HCT116 (cell line): ENCODE measurements at regions not wholly inside any gene's neighbourhood (a gene's known extent, or its start where the extent isn't known, plus 50 kb on each side); places are given as distances from the start of the nearest gene placed in this dataset.

ENCODE experiments used
- ATAC-seq: fragments of 200-7000 bp; cut with Tn5 transposase; 2 replicates; pipeline ENCODE4 v1.9.1; 2020; ENCODE audit warnings: mild to moderate bottlenecking, moderate library complexity
- BruUV-seq: library from RNA; stranded (reverse); fragments of 400-500 nt; replicated peaks from 2 replicates; lab custom pipeline; 2021; lab: Mats Ljungman, UMichigan
- CTCF ChIA-PET: fragments of 300-600 bp; sonication (Branson Sonifier 250); formaldehyde crosslinking; loops from one replicate; lab custom pipeline; 2021; ENCODE audit warnings: antibody characterized with exemption; lab: Charles Lee
- POLR2A ChIA-PET: fragments of 300-600, 350-600 bp; sonication (Branson Sonifier 250); formaldehyde crosslinking; loops from one replicate; lab custom pipeline; 2021; ENCODE audit warnings: antibody characterized with exemption; lab: Charles Lee
- RAD21 ChIA-PET, 2 experiments: fragments of 300-600 bp; sonication (Branson Sonifier 250); formaldehyde crosslinking; loops; one replicate each; lab custom pipeline; 2023; ENCODE audit warnings: low total read pairs in 2 of 2; ENCODE audit not compliant: uncharacterized antibody in 2 of 2, unreplicated experiment in 2 of 2, low non-redundant PET in 1 of 2; lab: Charles Lee
- DNase-seq: peaks from one replicate; pipeline ENCODE4 v3.0.0-alpha.2; 2010; ENCODE audit warnings: low read depth, low spot score
- H2AFZ ChIP-seq: fragments of 200-600 bp; shearing (Covaris generic), sonication (generic); 2 replicates; pipeline ENCODE4 v1.6.1; 2017; ENCODE audit warnings: low read depth, mixed run types, mixed read lengths, antibody characterized with exemption, low read length; ENCODE audit not compliant: poor library complexity, severe bottlenecking
- H3K27ac ChIP-seq: 2 replicates; pipeline ENCODE4 v1.5.1; 2012; ENCODE audit warnings: low read depth, low read length
- H3K27me3 ChIP-seq: fragments of 200-600 bp; sonication (generic); 2 replicates; pipeline ENCODE4 v1.6.1; 2016; ENCODE audit warnings: mixed run types, low read length, mixed read lengths; ENCODE audit not compliant: insufficient read depth
- H3K36me3 ChIP-seq, 2 experiments: fragments of 200-500 bp in 1 of 2; fragments of 200-600 bp in 1 of 2; sonication (Bioruptor generic) in 1 of 2; sonication (generic) in 1 of 2; 2 replicates each; pipeline versions ENCODE4 v1.5.1 to v1.6.1; 2014 to 2016; ENCODE audit warnings: low read length in 2 of 2, inconsistent platforms in 1 of 2, mixed read lengths in 1 of 2, mixed run types in 1 of 2; ENCODE audit not compliant: insufficient read depth in 2 of 2, control insufficient read depth in 1 of 2
- H3K4me1 ChIP-seq, 2 experiments: fragments of 200-600 bp in 1 of 2; sonication (generic) in 1 of 2; 2 replicates each; pipeline versions ENCODE4 v1.5.1 to v1.6.1; 2012 to 2017; ENCODE audit warnings: low read length in 2 of 2, inconsistent platforms in 1 of 2, mild to moderate bottlenecking in 1 of 2, mixed read lengths in 1 of 2, mixed run types in 1 of 2, moderate library complexity in 1 of 2; ENCODE audit not compliant: insufficient read depth in 2 of 2, control insufficient read depth in 1 of 2
- H3K4me2 ChIP-seq: fragments of 200-600 bp; sonication (generic); 2 replicates; pipeline ENCODE4 v1.6.1; 2017; ENCODE audit warnings: mixed run types, low read length, mixed read lengths
- H3K4me3 ChIP-seq, 2 experiments: fragments of 200-600 bp in 1 of 2; sonication (generic) in 1 of 2; replicated peaks in 1 of 2; 2 replicates each; pipeline ENCODE4 v1.5.1; 2011 to 2016; ENCODE audit warnings: low read length in 2 of 2, control low read depth in 1 of 2, low read depth in 1 of 2, mild to moderate bottlenecking in 1 of 2, mixed read lengths in 1 of 2, mixed run types in 1 of 2
- H3K79me2 ChIP-seq: fragments of 200-600 bp; sonication (generic); 2 replicates; pipeline ENCODE4 v1.6.1; 2017; ENCODE audit warnings: mild to moderate bottlenecking, mixed run types, low read length, moderate library complexity, mixed read lengths; ENCODE audit not compliant: insufficient read depth
- H3K9ac ChIP-seq: fragments of 200-600 bp; sonication (generic); 2 replicates; pipeline ENCODE4 v1.6.1; 2016; ENCODE audit warnings: low read length, mixed read lengths
- H3K9me2 ChIP-seq: fragments of 200-600 bp; sonication (generic), shearing (Covaris generic); 2 replicates; pipeline ENCODE4 v1.6.1; 2017; ENCODE audit warnings: mixed run types, mild to moderate bottlenecking, moderate library complexity; ENCODE audit not compliant: insufficient read depth
- H3K9me3 ChIP-seq, 2 experiments: fragments of 200-500 bp in 1 of 2; fragments of 200-600 bp in 1 of 2; sonication (Bioruptor generic) in 1 of 2; sonication (generic) in 1 of 2; 2 replicates each; pipeline ENCODE4 v1.6.1; 2014 to 2017; ENCODE audit warnings: low read length in 2 of 2, mixed read lengths in 2 of 2, inconsistent platforms in 1 of 2, low read depth in 1 of 2, mild to moderate bottlenecking in 1 of 2, mixed run types in 1 of 2, moderate library complexity in 1 of 2; ENCODE audit not compliant: control insufficient read depth in 1 of 2, insufficient read depth in 1 of 2
- H4K20me1 ChIP-seq: fragments of 200-600 bp; sonication (generic), shearing (Covaris generic); 2 replicates; pipeline ENCODE4 v1.6.1; 2017; ENCODE audit warnings: mixed run types, mild to moderate bottlenecking, moderate library complexity; ENCODE audit not compliant: insufficient read depth
- CBX3 ChIP-seq: IDR thresholded peaks from 2 replicates; pipeline ENCODE4 v1.6.1; 2012; ENCODE audit warnings: low read depth
- CEBPB ChIP-seq: IDR thresholded peaks from 2 replicates; pipeline ENCODE4 v1.6.1; 2012; ENCODE audit warnings: low read depth
- ELF1 ChIP-seq: IDR thresholded peaks from 2 replicates; pipeline ENCODE4 v1.6.1; 2012; ENCODE audit warnings: low read depth, borderline replicate concordance
- EZH2 ChIP-seq: fragments of 200-600 bp; sonication (generic); IDR thresholded peaks from 2 replicates; pipeline ENCODE4 v1.6.1; 2017; ENCODE audit warnings: antibody characterized with exemption, mixed run types
- FOSL1 ChIP-seq: IDR thresholded peaks from 2 replicates; pipeline ENCODE4 v1.6.1; 2012; ENCODE audit warnings: low read depth
- POLR2A ChIP-seq: IDR thresholded peaks from 2 replicates; pipeline ENCODE4 v1.7.0; 2011; ENCODE audit warnings: borderline replicate concordance; ENCODE audit not compliant: insufficient read depth, insufficient read length; ENCODE audit errors: extremely low read depth
- POLR2AphosphoS5 ChIP-seq: IDR thresholded peaks from 2 replicates; pipeline ENCODE4 v1.6.1; 2011; ENCODE audit warnings: mild to moderate bottlenecking, low read depth, low read length, moderate library complexity
- RAD21 ChIP-seq: IDR thresholded peaks from 2 replicates; pipeline ENCODE4 v1.6.1; 2012; ENCODE audit warnings: low read depth, mild to moderate bottlenecking
- SP1 ChIP-seq: IDR thresholded peaks from 2 replicates; pipeline ENCODE4 v1.6.1; 2012; ENCODE audit warnings: low read depth
- SRF ChIP-seq: IDR thresholded peaks from 2 replicates; pipeline ENCODE4 v1.6.1; 2012; ENCODE audit warnings: low read depth
- TCF7L2 ChIP-seq: IDR thresholded peaks from 2 replicates; pipeline ENCODE4 v1.7.0; 2011; ENCODE audit warnings: borderline replicate concordance, inconsistent platforms; ENCODE audit not compliant: insufficient read depth, insufficient read length; ENCODE audit errors: extremely low read depth
- ZFX ChIP-seq: fragments of 450-650 bp; IDR thresholded peaks from 2 replicates; pipeline ENCODE4 v1.6.1; 2017
- ZNF274 ChIP-seq: fragments of 200-500 bp; sonication (Bioruptor generic); IDR thresholded peaks from 2 replicates; pipeline ENCODE4 v1.6.1; 2014; ENCODE audit warnings: mild to moderate bottlenecking, low read depth, low read length, inconsistent platforms
- intact Hi-C: fragments of 100-400 bp; cut with micrococcal nuclease; formaldehyde crosslinking; loops from 2 replicates; pipeline ENCODE4 v1.10.0; 2022
- TF ChIP-seq, protein P1 (sequence below), 3 experiments: fragments of 200-600 bp in 1 of 3; sonication (generic) in 1 of 3; IDR thresholded peaks in 2 of 3; conservative IDR thresholded peaks in 1 of 3; 2 replicates each; pipeline ENCODE4 v1.5.1; 2012 to 2017; ENCODE audit warnings: low read depth in 2 of 3, low read length in 2 of 3, antibody characterized with exemption in 1 of 3, borderline replicate concordance in 1 of 3, control low read depth in 1 of 3, mild to moderate bottlenecking in 1 of 3, mixed read lengths in 1 of 3, mixed run types in 1 of 3, moderate library complexity in 1 of 3; ENCODE audit not compliant: insufficient read depth in 1 of 3
- TF ChIP-seq, protein P2 (sequence below): IDR thresholded peaks from 2 replicates; pipeline ENCODE4 v1.6.1; 2012; ENCODE audit warnings: low read depth
- TF ChIP-seq, protein P3 (sequence below): IDR thresholded peaks from 2 replicates; pipeline ENCODE4 v1.6.1; 2012
- TF ChIP-seq, protein P4 (sequence below): IDR thresholded peaks from 2 replicates; pipeline ENCODE4 v1.6.1; 2011; ENCODE audit warnings: mild to moderate bottlenecking, low read length, moderate library complexity; ENCODE audit not compliant: insufficient replicate concordance; ENCODE audit errors: extremely low read depth

DNA sequence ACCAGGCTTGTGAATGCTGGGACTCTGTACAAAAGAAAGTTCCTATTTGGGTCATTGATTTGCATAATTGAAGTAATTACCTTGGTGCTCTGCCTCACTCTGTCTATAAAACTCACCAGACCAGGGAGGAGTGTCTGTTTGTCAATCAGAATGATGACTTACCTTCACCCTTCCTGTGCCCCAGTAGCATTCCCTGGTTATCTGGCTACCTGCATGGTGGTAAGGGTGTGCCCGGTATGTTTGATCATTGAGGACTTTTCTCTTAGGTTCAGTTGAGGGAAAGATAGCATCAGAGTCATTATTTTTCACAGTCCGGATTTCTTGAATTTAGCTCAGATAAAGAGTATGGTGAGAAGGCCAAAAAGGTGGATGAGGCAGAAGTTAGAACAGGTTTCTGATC lies 190.0 kb downstream of the BRINP2 start:
- H3K9me2 ChIP-seq, result no peaks in the 10 kb centered on the region
- DNase-seq (no peak), ATAC-seq (no peak)
- no TSS peak for BruUV-seq
- ChIA-PET POLR2A (no interaction called here), CTCF (no interaction called here), RAD21 (no interaction called here)
- intact Hi-C loops, result no loop called here
- no peaks in the 10 kb centered on the region for H4K20me1 ChIP-seq
- H3K4me1 ChIP-seq, result no peaks in the 10 kb centered on the region
- H3K79me2 ChIP-seq, result no peaks in the 10 kb centered on the region
- H3K36me3 ChIP-seq, result no peaks in the 10 kb centered on the region
- TF ChIP-seq, protein P1, sequence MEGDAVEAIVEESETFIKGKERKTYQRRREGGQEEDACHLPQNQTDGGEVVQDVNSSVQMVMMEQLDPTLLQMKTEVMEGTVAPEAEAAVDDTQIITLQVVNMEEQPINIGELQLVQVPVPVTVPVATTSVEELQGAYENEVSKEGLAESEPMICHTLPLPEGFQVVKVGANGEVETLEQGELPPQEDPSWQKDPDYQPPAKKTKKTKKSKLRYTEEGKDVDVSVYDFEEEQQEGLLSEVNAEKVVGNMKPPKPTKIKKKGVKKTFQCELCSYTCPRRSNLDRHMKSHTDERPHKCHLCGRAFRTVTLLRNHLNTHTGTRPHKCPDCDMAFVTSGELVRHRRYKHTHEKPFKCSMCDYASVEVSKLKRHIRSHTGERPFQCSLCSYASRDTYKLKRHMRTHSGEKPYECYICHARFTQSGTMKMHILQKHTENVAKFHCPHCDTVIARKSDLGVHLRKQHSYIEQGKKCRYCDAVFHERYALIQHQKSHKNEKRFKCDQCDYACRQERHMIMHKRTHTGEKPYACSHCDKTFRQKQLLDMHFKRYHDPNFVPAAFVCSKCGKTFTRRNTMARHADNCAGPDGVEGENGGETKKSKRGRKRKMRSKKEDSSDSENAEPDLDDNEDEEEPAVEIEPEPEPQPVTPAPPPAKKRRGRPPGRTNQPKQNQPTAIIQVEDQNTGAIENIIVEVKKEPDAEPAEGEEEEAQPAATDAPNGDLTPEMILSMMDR (IDR thresholded peaks at IDR 0.05 in 2 of 3, conservative IDR thresholded peaks at IDR 0.05 in 1 of 3; ENCODE audit: borderline replicate concordance in 1 of 3, insufficient read depth in 1 of 3, low read depth in 2 of 3, low read length in 2 of 3), result no peak
- TF ChIP-seq POLR2AphosphoS5 (no peak), CEBPB (no peak), SRF (no peak), RAD21 (no peak), TCF7L2 (no peak), EZH2 (no peak), ELF1 (no peak), ZFX (no peak), ZNF274 (no peak), CBX3 (no peak), FOSL1 (no peak), POLR2A (no peak), SP1 (no peak)
- TF ChIP-seq, protein P2, sequence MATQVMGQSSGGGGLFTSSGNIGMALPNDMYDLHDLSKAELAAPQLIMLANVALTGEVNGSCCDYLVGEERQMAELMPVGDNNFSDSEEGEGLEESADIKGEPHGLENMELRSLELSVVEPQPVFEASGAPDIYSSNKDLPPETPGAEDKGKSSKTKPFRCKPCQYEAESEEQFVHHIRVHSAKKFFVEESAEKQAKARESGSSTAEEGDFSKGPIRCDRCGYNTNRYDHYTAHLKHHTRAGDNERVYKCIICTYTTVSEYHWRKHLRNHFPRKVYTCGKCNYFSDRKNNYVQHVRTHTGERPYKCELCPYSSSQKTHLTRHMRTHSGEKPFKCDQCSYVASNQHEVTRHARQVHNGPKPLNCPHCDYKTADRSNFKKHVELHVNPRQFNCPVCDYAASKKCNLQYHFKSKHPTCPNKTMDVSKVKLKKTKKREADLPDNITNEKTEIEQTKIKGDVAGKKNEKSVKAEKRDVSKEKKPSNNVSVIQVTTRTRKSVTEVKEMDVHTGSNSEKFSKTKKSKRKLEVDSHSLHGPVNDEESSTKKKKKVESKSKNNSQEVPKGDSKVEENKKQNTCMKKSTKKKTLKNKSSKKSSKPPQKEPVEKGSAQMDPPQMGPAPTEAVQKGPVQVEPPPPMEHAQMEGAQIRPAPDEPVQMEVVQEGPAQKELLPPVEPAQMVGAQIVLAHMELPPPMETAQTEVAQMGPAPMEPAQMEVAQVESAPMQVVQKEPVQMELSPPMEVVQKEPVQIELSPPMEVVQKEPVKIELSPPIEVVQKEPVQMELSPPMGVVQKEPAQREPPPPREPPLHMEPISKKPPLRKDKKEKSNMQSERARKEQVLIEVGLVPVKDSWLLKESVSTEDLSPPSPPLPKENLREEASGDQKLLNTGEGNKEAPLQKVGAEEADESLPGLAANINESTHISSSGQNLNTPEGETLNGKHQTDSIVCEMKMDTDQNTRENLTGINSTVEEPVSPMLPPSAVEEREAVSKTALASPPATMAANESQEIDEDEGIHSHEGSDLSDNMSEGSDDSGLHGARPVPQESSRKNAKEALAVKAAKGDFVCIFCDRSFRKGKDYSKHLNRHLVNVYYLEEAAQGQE, result no peak
- TF ChIP-seq, protein P3, sequence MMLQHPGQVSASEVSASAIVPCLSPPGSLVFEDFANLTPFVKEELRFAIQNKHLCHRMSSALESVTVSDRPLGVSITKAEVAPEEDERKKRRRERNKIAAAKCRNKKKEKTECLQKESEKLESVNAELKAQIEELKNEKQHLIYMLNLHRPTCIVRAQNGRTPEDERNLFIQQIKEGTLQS, result no peak
- TF ChIP-seq, protein P4, sequence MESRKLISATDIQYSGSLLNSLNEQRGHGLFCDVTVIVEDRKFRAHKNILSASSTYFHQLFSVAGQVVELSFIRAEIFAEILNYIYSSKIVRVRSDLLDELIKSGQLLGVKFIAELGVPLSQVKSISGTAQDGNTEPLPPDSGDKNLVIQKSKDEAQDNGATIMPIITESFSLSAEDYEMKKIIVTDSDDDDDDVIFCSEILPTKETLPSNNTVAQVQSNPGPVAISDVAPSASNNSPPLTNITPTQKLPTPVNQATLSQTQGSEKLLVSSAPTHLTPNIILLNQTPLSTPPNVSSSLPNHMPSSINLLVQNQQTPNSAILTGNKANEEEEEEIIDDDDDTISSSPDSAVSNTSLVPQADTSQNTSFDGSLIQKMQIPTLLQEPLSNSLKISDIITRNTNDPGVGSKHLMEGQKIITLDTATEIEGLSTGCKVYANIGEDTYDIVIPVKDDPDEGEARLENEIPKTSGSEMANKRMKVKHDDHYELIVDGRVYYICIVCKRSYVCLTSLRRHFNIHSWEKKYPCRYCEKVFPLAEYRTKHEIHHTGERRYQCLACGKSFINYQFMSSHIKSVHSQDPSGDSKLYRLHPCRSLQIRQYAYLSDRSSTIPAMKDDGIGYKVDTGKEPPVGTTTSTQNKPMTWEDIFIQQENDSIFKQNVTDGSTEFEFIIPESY, result no peak
- H3K27me3 ChIP-seq, result no peaks in the 10 kb centered on the region; the same call in none of the 2 replicates
- no peak overlapping the region for H2AFZ ChIP-seq
- H3K9ac ChIP-seq, result no peak overlapping the region
- no peak overlapping the region for H3K27ac ChIP-seq
- no peaks in the 10 kb centered on the region for H3K9me3 ChIP-seq
- no peak overlapping the region for H3K4me2 ChIP-seq
- H3K4me3 ChIP-seq, result no peak overlapping the region
